Body of pancreas (tissue), 4 donors: ENCODE measurements at regions not wholly inside any gene's neighbourhood (a gene's known extent, or its start where the extent isn't known, plus 50 kb on each side); places are given as distances from the start of the nearest gene placed in this dataset.

Source experiments
- CTCF ChIP-seq, 7 experiments: fragments of 450-650 bp in 4 of 7; fragments of 200-600 bp in 3 of 7; sonication (generic) in 3 of 7; IDR thresholded peaks; one replicate each; pipeline ENCODE4 v1.5.1; 2016 to 2019; ENCODE audit warnings: antibody characterized with exemption in 7 of 7
- POLR2A ChIP-seq, 3 donors: fragments of 450-650 bp; IDR thresholded peaks; one replicate each; pipeline ENCODE4 v1.6.1; 2016; ENCODE audit warnings: antibody characterized with exemption in 3 of 3, mild to moderate bottlenecking in 2 of 3

GRCh38 chr6:43940071-43940392 lies 170.0 kb downstream of the VEGFA start:
- TF ChIP-seq CTCF (IDR thresholded peaks at IDR 0.05) (peak in 1 of 7 experiments; percentile 0), POLR2A (IDR thresholded peaks at IDR 0.05) (no peak)
